ENCODE measurements at regions not wholly inside any gene's neighbourhood (a gene's known extent, or its start where the extent isn't known, plus 50 kb on each side); places are given as distances from the start of the nearest gene placed in this dataset.

DNA sequence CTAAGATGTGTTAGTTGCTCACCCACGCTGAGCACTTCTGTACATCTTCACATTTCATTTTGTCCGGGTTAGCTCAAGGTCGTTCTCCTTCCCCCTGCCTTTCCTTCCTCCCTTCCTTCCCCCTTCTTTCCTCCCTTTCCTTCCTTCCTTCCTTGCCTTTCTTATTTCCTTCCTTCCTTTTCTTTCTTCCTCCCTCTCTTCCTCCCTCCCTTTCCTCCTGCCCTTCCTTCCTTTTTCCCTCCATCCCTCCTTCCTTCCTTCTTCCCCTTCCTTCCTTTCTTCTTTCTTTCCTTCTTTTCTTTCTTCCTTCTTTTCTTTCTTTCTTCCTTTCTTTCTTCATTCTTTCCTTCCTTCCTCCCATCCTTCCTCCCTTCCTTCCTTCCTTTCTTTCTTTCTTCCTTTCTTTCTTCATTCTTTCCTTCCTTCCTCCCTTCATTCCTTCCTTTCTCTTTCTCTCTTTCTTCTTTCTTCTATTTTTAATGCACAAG lies 129.8 kb downstream of the FAM174B start:
- ATAC-seq (ENCODE audit: low read depth) (no peak), DNase-seq (no peak)
- intact Hi-C loops (cut with micrococcal nuclease) (no loop called here), dilution Hi-C loops (cut with HindIII; ENCODE audit: low sequenced_read_pairs, unreplicated experiment) (no loop called here), in situ Hi-C loops (cut with MboI; ENCODE audit: low sequenced_read_pairs) (no loop called here)
- H3K79me1 ChIP-seq (ENCODE audit: low read depth in 1 of 2, low read length in 2 of 2): no peaks in the 10 kb centered on the region
- POLR2A ChIA-PET (ENCODE audit: unreplicated experiment): no interaction called here
- no peaks in the 10 kb centered on the region for H3K9me1 ChIP-seq (ENCODE audit: insufficient read depth, low read length)
- no peak overlapping the region for H2AFZ ChIP-seq (replicated peaks; ENCODE audit: low read length, poor library complexity)
- H4K5ac ChIP-seq (ENCODE audit: low read depth, low read length): no peak overlapping the region
- no peak overlapping the region for H3K18ac ChIP-seq (ENCODE audit: low read depth, low read length)
- H2BK5ac ChIP-seq (ENCODE audit: low read depth, low read length, poor library complexity, severe bottlenecking): no peak overlapping the region
- BruUV-seq (replicated peaks): no TSS peak
- H3K4me2 ChIP-seq (ENCODE audit: low read depth, low read length): no peak overlapping the region
- H2BK20ac ChIP-seq (ENCODE audit: low read depth, low read length): no peak overlapping the region
- no peaks in the 10 kb centered on the region for H3K4me1 ChIP-seq (ENCODE audit: control insufficient read depth, insufficient read depth, low read length)
- no peak overlapping the region for H3K56ac ChIP-seq (ENCODE audit: extremely low read depth, insufficient read depth, low read length)
- H3K4ac ChIP-seq (ENCODE audit: low read depth, low read length): no peak overlapping the region
- TF ChIP-seq RCOR1 (IDR thresholded peaks at IDR 0.05; ENCODE audit: insufficient replicate concordance, low read length): no peak
- no peak for TF ChIP-seq SMC3 (IDR thresholded peaks at IDR 0.05; ENCODE audit: low read depth, low read length)
- H4K8ac ChIP-seq (ENCODE audit: low read depth in 2 of 2, low read length in 2 of 2): no peak overlapping the region
- no peaks in the 10 kb centered on the region for H3K27me3 ChIP-seq (ENCODE audit: control insufficient read depth, insufficient read depth, low read length)
- H2BK120ac ChIP-seq (ENCODE audit: low read depth, low read length): no peak overlapping the region
- H3K27ac ChIP-seq (ENCODE audit: insufficient read depth, low read length): no peak overlapping the region
- H3K9ac ChIP-seq (ENCODE audit: low read depth, low read length): no peak overlapping the region
- H3K4me3 ChIP-seq (ENCODE audit: insufficient read depth, low read depth, low read length): no peak overlapping the region
- no peak overlapping the region for H2AK5ac ChIP-seq (ENCODE audit: low read depth, low read length)
- no peak overlapping the region for H3K23ac ChIP-seq (ENCODE audit: low read depth, low read length)
- H3K14ac ChIP-seq (replicated peaks; ENCODE audit: low read depth, low read length): no peak overlapping the region
- WGBS, 2 experiments (ENCODE audit: extremely low coverage in 2 of 2, insufficient read length in 1 of 2): 59% methylated on average over 3 of the region's 3 CpGs; no CpG with 5 or more reads in 1 of the 2 experiments
- H4K20me1 ChIP-seq (ENCODE audit: insufficient read depth, low read length): no peaks in the 10 kb centered on the region
- H4K91ac ChIP-seq (ENCODE audit: insufficient read depth, low read depth, low read length): no peak overlapping the region
- CTCF ChIA-PET: interaction anchor here (0.7 kb wide), 2 partner anchors 34 to 531 kb away, joined by 3 to 4 read pairs; no protein-coding TSS in a partner anchor
- H3K9me3 ChIP-seq (ENCODE audit: control insufficient read depth, insufficient read depth, low read length): no peaks in the 10 kb centered on the region; the same call in 1 of the 2 replicates
- no peaks in the 10 kb centered on the region for H3K36me3 ChIP-seq (ENCODE audit: control insufficient read depth, insufficient read depth, low read length)
- H2AK9ac ChIP-seq (replicated peaks; ENCODE audit: low read depth, low read length, poor library complexity): no peak overlapping the region
- H2BK15ac ChIP-seq (ENCODE audit: low read depth, low read length): no peak overlapping the region

All from IMR-90 (cell line).